ENCODE measurements at regions not wholly inside any gene's neighbourhood (a gene's known extent, or its start where the extent isn't known, plus 50 kb on each side); places are given as distances from the start of the nearest gene placed in this dataset.

GRCh38 chrX:5250106-5250505, 978.6 kb downstream of the NLGN4X start:
- TF ChIP-seq, protein P1, sequence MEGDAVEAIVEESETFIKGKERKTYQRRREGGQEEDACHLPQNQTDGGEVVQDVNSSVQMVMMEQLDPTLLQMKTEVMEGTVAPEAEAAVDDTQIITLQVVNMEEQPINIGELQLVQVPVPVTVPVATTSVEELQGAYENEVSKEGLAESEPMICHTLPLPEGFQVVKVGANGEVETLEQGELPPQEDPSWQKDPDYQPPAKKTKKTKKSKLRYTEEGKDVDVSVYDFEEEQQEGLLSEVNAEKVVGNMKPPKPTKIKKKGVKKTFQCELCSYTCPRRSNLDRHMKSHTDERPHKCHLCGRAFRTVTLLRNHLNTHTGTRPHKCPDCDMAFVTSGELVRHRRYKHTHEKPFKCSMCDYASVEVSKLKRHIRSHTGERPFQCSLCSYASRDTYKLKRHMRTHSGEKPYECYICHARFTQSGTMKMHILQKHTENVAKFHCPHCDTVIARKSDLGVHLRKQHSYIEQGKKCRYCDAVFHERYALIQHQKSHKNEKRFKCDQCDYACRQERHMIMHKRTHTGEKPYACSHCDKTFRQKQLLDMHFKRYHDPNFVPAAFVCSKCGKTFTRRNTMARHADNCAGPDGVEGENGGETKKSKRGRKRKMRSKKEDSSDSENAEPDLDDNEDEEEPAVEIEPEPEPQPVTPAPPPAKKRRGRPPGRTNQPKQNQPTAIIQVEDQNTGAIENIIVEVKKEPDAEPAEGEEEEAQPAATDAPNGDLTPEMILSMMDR (IDR thresholded peaks at IDR 0.05; ENCODE audit: unreplicated experiment): no peak
- Mint-ChIP-seq H3K36me3 (no peaks in the 10 kb centered on the region), H3K27ac (no peak overlapping the region), H3K9me3 (no peaks in the 10 kb centered on the region), H3K4me3 (no peak overlapping the region), H3K4me1 (no peaks in the 10 kb centered on the region), H3K27me3 (ENCODE audit: low read depth) (peaks cover 2% of the 10 kb centered on the region)
- no peak for DNase-seq (ENCODE audit: low spot score in 2 of 2, unreplicated experiment in 2 of 2)

DNA sequence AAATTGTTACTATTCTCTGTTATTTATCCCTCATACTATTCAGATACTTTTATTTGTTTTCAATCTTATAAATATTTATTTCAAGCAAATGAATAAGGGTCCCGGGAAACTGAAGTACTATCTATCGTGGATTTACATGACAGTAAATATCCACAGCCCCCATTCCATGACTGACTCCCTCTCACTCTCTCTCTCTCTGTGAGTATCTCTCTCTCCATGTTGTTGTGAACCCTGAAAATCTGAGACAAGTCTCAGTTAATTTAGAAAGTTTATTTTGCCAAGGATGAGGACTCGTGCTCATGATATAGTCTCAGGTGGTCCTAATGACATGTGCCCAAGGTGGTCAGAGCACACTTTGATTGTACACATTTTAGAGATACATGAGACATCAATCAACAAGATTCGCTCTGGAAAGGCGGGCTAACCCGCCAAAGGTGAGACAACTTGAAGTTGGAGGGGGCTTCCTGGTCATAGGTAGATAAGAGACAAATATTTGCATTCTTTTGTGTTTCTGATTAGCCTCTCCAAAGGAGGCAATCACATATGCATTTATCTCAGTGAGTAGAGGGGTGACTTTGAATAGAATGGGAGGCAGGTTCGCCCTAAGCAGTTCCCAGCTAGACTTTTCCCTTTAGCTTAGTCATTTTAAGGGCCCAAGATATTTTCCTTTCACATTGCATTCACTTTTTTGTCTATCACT, 986.4 kb downstream of the NLGN4X start:
- peaks cover 19% of the 10 kb centered on the region for H3K9me3 Mint-ChIP-seq
- H3K36me3 Mint-ChIP-seq: no peaks in the 10 kb centered on the region
- peaks cover 14% of the 10 kb centered on the region for H3K27me3 Mint-ChIP-seq (ENCODE audit: low read depth)
- no peak overlapping the region for H3K27ac Mint-ChIP-seq
- H3K4me3 Mint-ChIP-seq: no peak overlapping the region
- no peak for DNase-seq (ENCODE audit: low spot score in 2 of 2, unreplicated experiment in 2 of 2)
- H3K4me1 Mint-ChIP-seq: no peaks in the 10 kb centered on the region
- TF ChIP-seq, protein P1 (IDR thresholded peaks at IDR 0.05; ENCODE audit: unreplicated experiment): no peak

GRCh38 chrX:5236749-5237148, 991.9 kb downstream of the NLGN4X start:
- H3K9me3 Mint-ChIP-seq: peaks cover 19% of the 10 kb centered on the region
- no peaks in the 10 kb centered on the region for H3K36me3 Mint-ChIP-seq
- TF ChIP-seq, protein P1 (IDR thresholded peaks at IDR 0.05; ENCODE audit: unreplicated experiment): no peak
- H3K4me3 Mint-ChIP-seq: no peak overlapping the region
- H3K27ac Mint-ChIP-seq: no peak overlapping the region
- no peaks in the 10 kb centered on the region for H3K4me1 Mint-ChIP-seq
- H3K27me3 Mint-ChIP-seq (ENCODE audit: low read depth): no peaks in the 10 kb centered on the region
- no peak for DNase-seq (ENCODE audit: low spot score in 2 of 2, unreplicated experiment in 2 of 2)

- TF ChIP-seq, protein P1 (IDR thresholded peaks at IDR 0.05; ENCODE audit: unreplicated experiment): peak; percentile 23
- Mint-ChIP-seq H3K36me3 (no peaks in the 10 kb centered on the region), H3K4me3 (no peak overlapping the region), H3K27ac (no peak overlapping the region), H3K9me3 (peaks cover 19% of the 10 kb centered on the region), H3K27me3 (ENCODE audit: low read depth) (no peaks in the 10 kb centered on the region), H3K4me1 (no peaks in the 10 kb centered on the region)
- no peak for DNase-seq (ENCODE audit: low spot score in 2 of 2, unreplicated experiment in 2 of 2)
These were observed 992.6 kb downstream of the NLGN4X start for GRCh38 chrX:5236096-5236495.

- TF ChIP-seq, protein P1 (IDR thresholded peaks at IDR 0.05; ENCODE audit: unreplicated experiment): no peak
- Mint-ChIP-seq H3K27ac (no peak overlapping the region), H3K4me3 (no peak overlapping the region), H3K9me3 (peaks cover 3% of the 10 kb centered on the region), H3K27me3 (ENCODE audit: low read depth) (no peaks in the 10 kb centered on the region), H3K4me1 (no peaks in the 10 kb centered on the region), H3K36me3 (no peaks in the 10 kb centered on the region)
- no peak for DNase-seq (ENCODE audit: low spot score in 2 of 2, unreplicated experiment in 2 of 2)
These were observed 994.8 kb downstream of the NLGN4X start for GRCh38 chrX:5233830-5234229.
